SW480 (cell line): ENCODE measurements at regions not wholly inside any gene's neighbourhood (a gene's known extent, or its start where the extent isn't known, plus 50 kb on each side); places are given as distances from the start of the nearest gene placed in this dataset.

Experiments used
- DNase-seq: peaks from one replicate; pipeline ENCODE4 v3.0.0-alpha.2; 2016; ENCODE audit warnings: low spot score

DNA sequence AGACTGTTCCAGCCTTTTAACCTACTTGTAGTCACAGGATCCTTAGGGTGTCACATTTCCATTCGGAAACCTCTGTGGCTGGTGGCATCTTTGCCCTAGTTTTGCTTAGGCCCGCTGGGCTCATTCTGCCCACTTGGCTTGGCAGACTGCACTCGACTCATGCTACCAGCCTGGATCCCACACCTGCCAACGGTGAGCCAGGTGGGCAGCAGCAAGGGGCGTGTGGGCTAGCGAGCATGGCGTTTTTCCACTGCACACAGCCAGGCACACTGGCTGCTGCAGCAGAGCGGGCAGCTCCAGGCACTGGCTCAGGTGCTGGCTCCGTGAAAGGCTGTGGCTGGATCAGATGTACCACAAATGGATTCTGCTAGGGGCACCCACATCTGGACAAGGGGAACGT, 838.2 kb downstream of the SLITRK6 start:
- DNase-seq: no peak

DNA sequence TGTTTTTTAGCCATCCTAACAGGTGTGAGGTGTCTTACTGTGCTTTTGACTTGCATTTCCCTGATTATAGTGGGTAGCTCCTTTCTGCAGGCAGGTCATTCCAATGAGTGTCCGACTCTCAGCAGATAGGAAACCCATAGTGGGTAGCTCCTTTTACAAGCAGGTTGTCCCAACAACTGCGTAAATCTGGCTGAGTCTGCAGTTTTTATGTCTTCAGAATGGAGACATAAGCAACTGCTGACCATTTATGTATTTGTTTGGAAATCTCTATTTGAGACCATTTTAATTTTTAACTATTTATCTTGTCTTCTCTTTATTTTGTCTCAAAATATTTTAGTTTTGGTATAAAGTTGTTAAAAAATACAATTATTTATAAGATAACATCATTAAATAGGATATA, 839.4 kb downstream of the SLITRK6 start:
- no peak for DNase-seq

DNA sequence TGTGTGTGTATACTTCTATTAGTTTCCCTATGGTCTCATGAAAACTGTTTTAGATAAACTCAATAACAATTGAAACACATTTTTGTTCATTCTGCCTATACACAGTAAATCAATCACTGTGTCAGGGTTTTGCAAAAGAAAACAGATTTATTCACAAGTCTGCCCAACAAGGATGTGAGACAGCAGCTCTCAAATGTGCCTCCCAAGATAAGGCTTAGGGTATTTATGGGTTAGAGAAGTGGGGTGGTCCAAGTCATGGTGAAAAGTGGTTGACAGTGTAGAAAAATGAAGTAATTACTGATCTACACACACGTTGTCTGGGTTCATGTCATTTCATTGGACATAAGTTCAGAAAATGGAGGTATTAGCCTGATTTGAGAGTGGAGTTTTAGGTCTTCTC, 844.6 kb downstream of the SLITRK6 start:
- DNase-seq: no peak

DNA sequence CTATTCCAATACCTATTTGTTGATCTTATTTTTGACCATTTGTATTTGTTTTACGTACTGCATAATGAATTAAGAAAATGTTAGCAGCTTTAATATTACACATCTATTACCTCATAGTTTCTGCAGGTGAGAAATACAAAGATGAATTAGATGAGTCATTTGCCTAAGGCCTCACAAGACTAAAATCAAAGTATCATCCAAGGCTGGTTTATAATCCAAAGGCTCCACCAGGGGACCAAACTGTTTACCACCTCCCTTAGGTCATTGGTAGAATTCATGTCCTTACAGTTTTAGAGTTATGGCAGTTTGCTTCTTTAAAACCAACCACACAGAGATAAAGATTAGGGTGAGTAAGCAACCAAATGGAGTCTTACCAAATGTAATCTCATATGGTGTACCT, 848.1 kb downstream of the SLITRK6 start:
- DNase-seq: no peak

DNA sequence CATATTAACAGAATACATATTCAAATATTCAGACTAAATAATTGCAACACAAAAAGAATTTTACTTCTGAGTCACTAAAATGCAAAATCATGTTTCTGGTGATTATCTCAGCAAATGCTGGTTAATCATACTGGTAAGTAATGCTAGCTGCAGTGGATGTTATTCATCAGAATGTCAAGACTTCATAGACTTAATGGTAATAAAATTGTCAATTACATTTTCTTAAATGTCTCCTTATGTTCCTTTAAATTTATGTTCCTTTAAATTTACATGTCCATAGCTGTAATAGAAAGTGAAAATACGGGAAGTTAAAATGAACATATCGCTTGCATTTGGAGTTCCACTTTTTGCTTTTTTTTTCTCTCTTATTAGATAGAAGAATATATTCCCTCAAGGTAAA, 853.0 kb downstream of the SLITRK6 start:
- no peak for DNase-seq

DNA sequence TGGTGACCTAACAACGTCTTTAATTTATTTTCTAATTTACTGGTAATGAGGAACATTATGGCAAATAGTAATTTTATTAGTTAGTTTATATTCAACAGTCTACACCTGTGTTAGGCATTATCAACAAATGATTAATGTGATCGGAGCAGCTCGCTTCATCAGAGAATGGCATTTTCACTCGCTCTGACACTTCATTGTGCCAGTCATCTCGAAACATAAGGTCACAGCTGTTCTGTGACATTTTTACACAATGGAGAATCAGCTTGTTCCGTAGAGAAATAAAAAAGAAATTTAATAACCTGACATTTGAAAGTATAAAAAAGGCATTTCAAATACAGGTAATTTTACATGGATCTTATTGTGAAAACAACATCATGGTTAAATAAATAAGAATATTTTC, 858.4 kb downstream of the SLITRK6 start:
- no peak for DNase-seq

DNA sequence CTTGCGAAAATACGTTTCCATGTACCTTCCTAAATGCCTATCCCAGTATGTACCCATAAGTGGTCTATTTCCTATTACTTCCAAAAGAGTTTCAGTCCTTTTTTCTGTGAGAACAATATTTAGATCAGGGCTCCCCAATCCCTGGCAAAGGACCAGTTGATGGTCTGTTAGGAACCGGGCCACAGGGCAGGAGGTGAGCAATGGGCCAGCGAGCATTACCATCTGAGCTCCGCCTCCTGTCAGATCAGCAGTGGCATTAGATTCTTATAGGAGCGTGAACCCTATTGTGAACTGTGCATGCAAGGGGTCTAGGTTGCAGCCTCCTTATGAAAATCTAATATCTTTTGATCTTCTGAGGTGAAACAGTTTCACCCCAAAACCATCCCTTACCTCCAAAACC, 859.1 kb downstream of the SLITRK6 start:
- DNase-seq: no peak

DNA sequence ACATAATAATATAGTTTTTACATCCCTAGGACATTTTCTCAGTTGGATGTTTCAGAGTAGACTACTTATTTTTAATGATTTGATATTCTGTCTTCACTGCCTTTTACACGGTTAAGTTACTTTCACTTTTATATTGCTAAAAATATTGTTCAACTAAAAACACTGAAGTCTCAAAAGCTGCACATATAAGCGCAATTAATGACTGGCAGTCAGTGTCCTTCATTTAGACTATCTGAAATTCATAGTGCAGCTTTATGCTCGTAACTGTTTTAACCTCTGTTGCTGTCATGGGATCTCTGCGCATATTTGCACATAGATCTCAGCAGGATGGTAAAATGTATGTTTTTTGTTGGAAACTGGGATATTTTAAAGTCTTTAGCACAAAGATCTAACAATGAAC, 864.3 kb downstream of the SLITRK6 start:
- DNase-seq: no peak

DNA sequence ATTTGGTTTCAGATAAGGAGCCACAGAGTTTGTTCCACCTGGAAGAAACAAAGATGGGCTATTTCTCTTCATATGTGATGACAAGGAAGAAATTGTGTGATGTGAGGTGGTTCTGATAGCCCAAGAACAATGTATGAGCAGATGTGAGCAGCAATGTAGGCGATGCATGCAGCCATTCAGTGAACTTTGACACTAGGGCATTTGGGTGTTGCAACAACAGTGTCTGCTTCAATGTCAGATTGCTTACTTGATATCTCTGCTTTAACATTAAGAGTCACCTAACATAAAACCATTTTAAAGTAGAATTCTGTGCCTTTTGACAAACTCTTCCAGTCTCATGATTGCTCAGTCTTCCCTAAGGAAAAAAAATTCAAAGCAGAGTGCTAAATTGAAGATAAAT, 865.4 kb downstream of the SLITRK6 start:
- DNase-seq: no peak

DNA sequence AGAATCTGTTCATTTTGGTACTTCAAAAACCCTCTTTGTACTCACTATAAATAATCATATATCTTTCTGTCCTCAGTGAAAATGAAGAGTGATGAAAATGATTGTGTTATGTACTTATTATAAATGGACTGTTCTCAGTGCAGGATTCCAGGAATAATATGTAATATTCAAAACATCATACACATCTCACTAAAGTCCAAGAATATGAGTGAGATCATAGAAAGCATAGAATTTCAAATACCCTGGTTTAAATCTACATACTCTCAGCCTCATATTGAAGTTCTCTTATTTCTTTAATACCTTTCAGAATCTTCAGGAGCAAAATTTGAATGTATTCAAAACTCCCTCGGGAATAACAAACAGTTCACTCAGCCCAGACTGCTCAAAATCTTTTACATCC, 868.0 kb downstream of the SLITRK6 start:
- DNase-seq: no peak

DNA sequence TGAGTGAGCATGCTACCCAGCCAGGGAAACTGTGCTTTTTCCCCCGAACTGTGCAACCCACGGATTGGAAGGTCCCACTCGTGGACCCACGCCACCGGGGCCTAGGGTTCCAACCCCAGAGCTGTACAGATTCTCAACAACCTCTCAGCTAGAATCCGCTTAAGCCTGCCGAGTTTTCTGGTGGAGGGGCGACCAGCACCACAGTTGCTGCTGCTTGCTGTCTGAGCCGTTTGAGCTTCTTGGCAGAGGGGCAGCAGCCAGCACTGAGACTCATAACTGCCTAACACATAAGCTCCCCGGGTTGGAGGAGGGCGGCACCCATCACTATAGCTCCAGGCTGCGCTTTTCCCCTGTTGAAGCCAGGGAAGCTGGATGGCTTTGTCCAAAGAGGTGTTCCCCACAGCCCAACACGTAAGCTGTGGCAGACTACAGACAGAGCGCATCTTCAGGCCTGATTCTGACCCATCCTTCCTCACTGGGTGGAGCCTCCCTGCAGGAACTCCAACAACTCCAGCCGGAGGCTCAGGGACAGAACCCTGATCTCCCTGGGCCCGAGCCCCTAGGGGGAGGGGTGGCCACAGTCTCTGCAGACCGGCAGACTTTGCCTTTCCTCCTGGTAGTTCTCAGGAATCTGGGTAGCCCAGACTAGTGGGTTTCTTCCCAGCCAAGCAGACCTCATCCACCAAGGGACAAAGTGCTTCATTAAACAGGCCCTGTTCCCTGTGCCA, 871.6 kb downstream of the SLITRK6 start:
- DNase-seq: no peak

DNA sequence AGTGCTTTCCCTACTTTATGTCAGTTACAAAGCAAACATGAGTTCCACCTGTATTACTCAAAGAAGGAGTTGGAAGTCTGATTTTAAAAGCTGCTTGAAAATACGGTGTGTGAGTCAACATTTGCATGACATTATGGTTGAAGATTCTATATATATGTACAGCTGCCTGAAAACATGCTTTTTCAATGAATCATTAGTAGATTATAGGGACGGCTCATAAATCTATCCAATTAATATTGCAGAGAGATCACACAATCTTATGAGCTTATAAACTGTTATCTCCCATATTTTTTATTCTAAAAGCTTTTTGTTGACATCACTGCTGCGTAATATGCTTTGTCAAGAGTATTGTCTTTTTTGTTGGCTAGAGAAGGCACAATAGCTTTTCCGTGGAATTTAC, 873.8 kb downstream of the SLITRK6 start:
- no peak for DNase-seq

DNA sequence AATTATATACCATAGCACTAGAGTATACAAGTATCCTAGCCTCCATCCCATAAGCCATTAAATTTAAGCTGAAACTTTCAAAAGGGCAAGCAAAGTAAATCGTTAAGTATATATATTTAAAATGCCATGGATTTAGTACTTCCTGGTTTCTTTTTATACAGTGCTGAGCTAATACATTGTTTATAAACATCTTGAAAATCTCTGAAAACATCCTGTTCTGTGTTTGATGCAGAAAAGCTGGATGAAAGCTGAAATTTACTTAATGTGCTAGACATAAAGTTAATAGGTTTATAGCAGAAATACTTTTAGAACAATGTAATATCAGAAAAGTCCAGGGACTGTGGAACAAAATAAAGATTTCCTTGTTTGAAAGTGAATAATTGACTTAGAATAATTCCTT, 875.4 kb downstream of the SLITRK6 start:
- DNase-seq: no peak

DNA sequence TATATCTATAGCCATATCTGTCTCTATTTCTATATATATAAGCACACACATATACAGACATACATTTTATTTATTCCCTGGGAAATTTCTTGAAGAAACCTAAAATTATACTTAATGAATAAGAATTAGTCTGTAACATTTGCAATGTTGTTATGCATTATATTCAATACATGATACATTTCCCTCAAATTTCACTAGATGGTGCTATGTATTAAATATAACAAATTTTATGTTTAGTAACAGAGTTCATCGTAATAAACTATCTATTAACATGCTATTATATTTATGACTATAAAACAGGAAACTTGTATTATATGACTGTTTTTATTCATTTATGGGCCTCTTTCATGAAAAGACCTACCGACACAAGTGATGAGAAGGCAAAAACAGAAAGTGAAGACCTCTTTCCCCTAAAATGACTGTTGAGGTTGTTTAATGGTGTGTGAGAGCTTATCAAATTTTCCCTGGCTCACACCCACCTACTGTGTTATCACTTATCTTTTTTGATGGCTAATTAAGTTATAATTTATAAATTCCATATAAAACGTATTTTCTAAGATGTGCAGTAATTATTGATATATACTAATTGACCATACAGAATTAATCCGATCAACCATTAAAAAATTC, 881.9 kb downstream of the SLITRK6 start:
- DNase-seq: peak; percentile 32

DNA sequence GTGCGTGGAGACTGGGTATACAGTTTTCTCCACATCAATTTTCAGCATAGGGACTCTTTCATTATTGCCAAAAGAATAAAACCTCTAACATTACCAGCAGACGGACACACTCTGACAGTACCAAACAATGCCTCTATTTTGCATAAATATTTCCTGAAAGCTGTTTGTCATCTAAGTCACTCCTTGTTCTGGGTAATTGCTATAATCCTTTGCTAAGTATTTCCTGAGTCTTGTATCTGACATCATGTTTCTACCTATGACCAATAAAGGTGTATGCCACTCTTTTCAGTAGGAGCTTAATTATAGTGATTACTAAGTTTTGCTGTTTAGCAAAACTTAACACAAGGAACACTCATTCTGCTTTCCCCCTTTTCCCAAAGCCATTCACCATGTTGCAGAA, 886.5 kb downstream of the SLITRK6 start:
- no peak for DNase-seq

DNA sequence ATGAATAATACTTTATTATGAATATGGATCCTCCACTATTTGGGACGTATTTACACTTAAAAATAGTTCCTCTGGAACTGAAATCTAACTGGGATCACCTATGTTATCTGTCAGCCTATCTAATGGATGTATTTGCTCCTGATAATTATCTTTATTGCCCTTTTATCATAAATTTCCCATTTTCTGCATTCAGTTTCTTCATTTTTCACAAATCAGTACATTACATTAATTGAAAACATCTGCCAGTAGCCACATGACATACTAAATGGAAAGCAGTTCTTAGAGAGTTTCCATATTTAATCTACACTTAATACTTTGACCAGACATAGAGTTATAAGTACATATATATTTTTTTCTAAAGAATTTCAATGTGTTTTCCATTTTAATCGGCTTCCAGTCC, 888.8 kb downstream of the SLITRK6 start:
- DNase-seq: no peak

DNA sequence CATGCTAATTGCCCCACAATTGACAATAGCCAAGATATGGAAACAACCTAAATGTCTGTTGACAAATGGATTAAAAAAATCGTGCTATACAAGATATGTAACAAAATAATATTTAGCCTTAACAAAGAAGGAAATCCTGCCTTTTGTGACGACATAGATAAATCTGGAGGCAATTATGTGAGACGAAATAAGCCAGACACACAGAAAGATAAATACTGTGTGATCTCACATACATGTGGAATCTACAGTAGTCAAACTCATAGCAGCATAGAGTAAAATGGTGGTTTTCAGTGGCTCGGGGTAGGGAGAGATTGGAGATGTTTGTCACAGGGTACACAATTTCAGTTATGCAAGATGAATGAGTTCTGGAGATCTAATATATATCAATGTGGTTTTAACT, 895.8 kb downstream of the SLITRK6 start:
- no peak for DNase-seq

DNA sequence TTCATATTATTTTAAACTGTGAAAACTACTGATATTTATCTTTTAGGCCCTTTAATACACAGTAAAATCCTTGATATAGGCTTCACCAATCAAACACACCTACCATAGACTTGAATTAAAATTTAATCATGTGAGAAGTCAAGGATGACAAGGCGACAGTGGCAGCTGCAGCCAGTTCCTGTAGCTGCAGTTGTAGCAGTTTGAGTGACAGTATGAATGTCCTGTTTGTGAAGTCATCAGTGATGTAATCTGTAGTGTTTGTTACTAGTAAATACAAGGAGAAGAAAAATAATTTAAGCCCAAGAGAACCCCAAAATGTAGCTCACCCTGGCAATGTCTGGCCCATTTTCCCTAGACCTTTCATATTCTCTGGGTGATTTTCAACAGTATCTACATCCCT, 897.0 kb downstream of the SLITRK6 start:
- no peak for DNase-seq

DNA sequence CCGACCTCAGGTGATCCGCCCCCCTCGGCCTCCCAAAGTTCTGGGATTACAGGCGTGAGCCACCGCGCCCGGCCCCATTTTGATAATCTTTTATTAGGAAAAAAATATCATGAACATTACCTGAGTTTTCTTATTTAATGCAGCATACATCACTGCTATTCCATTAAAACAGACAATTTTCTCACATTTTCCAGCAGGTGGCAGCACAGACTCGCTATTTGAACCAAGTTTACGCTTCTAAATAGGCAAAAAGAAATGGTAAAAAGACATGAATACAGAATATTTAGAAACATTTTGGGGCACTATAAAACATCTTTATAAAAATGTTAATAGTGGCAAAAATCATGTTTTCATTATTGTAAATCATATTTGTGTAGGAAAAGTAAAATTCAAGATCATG, 903.1 kb downstream of the SLITRK6 start:
- peak; percentile 26 for DNase-seq

DNA sequence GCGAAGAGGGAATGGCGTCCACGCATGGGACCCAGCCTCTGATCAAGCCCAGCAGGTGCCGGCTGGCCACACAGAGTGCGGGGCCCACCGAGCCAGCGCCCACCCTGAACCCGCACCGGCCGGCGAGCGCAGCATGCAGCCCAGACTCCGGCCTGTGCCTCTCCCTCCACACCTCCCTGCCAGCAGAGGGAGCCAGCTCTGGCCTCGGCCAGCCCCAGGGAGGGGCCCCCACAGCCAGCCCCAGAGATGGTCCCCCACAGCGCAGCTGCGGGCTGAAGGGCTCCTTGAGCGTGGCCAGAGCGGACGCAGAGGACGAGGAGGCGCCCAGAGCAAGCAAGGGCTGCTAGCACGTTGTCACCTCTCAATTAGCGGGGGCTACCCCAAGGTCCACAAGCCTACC, 904.5 kb downstream of the SLITRK6 start:
- no peak for DNase-seq

DNA sequence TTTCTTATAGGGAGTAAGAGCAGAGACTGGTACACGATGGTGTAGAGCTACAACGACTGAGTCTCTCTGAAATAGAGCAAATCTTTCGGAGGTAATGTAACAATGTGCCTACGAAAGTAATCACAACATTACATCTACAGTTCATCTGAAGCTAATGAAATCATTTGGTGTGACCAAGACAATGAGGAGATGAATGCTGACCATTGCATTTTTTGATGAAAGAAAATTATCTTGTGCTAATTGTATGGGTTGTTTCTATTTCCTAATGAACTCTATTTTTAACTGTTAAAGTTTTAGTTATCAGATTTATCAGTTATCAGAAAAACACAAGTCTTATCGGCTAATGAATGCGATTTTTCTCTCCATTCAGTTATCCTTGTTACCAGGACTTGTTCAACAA, 913.4 kb downstream of the SLITRK6 start:
- DNase-seq: no peak

DNA sequence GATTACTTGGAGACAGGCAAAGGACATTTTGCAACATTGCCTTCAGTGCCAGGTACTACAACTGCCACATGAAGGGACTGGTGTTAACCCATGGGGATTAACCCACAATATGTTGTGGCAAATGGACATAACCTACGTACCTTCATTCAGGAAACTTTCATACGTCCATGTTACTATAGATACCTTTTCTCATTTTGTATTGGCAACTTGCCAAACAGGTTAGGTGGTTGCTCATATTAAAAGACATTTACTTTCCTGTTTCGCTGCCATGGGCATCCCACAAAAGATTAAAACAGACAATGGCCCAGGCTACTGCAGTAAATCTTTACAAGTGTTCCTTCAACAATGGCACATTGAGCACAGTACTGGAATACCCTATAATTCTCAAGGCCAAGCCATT, 925.3 kb downstream of the SLITRK6 start:
- no peak for DNase-seq

DNA sequence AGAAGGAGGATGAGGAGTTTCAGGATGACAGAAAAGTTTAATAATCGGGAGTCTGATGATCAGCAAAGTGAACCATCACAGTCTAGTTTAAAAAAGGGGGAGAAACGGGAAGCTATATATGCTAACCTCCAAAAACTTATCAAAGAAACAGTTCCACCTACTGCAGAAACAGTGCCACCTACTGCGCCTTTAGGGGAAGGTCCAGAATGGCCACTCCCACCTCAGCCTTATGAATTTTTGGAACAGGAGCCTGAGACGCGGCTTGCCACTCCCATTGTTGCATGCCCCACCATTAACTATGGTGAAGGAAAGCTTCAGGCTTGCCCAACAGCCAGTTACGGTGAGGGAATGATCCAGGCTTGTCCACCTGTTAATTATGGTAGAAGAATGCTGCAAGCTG, 929.0 kb downstream of the SLITRK6 start:
- peak; percentile 1 for DNase-seq

DNA sequence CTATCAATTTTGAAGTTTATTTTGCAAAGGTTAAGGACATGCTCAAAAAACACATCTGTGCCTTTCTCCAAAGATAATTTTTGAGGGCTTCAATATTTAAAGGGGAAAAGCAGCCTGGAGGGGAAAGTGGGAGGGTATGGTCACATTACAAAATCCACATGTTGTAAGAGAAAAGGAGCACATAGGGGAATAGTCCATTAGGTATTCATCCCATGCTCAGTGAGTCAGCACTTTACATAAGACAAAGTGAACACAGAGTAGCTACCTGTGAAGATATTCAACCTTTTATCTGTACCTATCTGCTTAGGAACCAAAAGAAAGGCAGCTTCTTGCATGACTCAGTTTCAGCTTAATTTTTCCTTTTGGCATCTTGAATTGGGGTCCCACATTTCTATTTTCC, 932.0 kb downstream of the SLITRK6 start:
- no peak for DNase-seq
